ENCODE measurements at regions not wholly inside any gene's neighbourhood (a gene's known extent, or its start where the extent isn't known, plus 50 kb on each side); places are given as distances from the start of the nearest gene placed in this dataset.

DNA sequence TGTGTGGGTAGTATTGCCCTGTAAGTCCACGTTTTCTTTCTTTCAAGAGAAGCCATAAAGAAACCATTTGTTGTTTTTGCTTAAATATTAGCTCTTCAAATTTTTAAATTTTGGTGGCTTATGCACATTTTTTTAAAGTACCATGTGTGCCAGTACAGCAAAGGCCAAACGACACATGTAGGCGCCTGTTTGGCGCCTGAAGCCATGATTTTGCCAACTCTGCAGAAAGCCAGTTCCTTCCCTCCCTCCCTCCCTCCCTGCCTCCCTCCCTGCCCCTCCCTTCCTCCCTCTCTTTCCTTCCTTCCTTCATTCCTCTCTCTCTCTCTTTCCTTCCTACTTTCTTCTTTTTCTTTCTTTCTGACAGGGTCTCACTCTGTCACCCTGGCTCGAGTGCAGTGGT, 65.9 kb upstream of the LIMCH1 start:
- H3K4me3 ChIP-seq = no peak overlapping the region
- no peaks in the 10 kb centered on the region for H3K27me3 ChIP-seq
- H3K36me3 ChIP-seq = no peaks in the 10 kb centered on the region
- WGBS = 87% methylated on average over 5 of the region's 5 CpGs
- peaks cover 0 to 14% (median 0%) of the 10 kb centered on the region in 4 donors for H3K4me1 ChIP-seq
- TF ChIP-seq POLR2AphosphoS5 (IDR thresholded peaks at IDR 0.05) (no peak), POLR2A (IDR thresholded peaks at IDR 0.05; ENCODE audit: low read depth) (no peak), EP300 (IDR thresholded peaks at IDR 0.05) (no peak)
- TF ChIP-seq, protein P1, sequence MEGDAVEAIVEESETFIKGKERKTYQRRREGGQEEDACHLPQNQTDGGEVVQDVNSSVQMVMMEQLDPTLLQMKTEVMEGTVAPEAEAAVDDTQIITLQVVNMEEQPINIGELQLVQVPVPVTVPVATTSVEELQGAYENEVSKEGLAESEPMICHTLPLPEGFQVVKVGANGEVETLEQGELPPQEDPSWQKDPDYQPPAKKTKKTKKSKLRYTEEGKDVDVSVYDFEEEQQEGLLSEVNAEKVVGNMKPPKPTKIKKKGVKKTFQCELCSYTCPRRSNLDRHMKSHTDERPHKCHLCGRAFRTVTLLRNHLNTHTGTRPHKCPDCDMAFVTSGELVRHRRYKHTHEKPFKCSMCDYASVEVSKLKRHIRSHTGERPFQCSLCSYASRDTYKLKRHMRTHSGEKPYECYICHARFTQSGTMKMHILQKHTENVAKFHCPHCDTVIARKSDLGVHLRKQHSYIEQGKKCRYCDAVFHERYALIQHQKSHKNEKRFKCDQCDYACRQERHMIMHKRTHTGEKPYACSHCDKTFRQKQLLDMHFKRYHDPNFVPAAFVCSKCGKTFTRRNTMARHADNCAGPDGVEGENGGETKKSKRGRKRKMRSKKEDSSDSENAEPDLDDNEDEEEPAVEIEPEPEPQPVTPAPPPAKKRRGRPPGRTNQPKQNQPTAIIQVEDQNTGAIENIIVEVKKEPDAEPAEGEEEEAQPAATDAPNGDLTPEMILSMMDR (IDR thresholded peaks at IDR 0.05) = no peak
- intact Hi-C loops (cut with DNase I) = no loop called here
- H3K9me3 ChIP-seq = no peaks in the 10 kb centered on the region
- no peak overlapping the region for H3K27ac ChIP-seq (replicated peaks in 1 of 4)
- no peak for DNase-seq (ENCODE audit: extremely low spot score)

DNA sequence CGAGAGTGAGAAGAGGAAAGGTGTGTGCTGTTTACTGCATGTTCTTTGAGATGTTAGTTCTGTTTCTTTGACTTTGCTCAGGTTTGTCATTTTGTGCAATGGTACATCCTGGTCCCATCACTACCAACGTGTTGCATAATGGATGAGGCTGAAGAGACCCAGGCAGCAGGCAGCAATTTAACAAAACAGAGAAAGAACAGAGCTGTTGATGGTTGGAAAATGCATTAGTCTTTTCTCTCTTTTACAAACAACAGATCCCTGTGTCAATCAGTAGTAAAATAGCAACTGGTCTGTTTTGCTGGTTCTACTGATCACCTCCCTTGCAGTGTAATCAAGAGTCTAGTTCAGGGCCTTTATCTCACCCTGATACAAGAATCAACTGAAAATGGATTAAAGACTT, 64.8 kb upstream of the LIMCH1 start:
- Histone ChIP-seq H3K4me1 (peaks cover 0 to 9% (median 0%) of the 10 kb centered on the region in 4 donors), H3K9me3 (no peaks in the 10 kb centered on the region), H3K36me3 (no peaks in the 10 kb centered on the region), H3K27me3 (no peaks in the 10 kb centered on the region), H3K4me3 (no peak overlapping the region), H3K27ac (replicated peaks in 1 of 4) (no peak overlapping the region)
- 76% methylated on average over 2 of the region's 2 CpGs for WGBS
- intact Hi-C loops (cut with DNase I) = no loop called here
- TF ChIP-seq, protein P1 (IDR thresholded peaks at IDR 0.05) = no peak
- TF ChIP-seq POLR2AphosphoS5 (IDR thresholded peaks at IDR 0.05) (no peak), POLR2A (IDR thresholded peaks at IDR 0.05; ENCODE audit: low read depth) (no peak), EP300 (IDR thresholded peaks at IDR 0.05) (no peak)
- no peak for DNase-seq (ENCODE audit: extremely low spot score)

DNA sequence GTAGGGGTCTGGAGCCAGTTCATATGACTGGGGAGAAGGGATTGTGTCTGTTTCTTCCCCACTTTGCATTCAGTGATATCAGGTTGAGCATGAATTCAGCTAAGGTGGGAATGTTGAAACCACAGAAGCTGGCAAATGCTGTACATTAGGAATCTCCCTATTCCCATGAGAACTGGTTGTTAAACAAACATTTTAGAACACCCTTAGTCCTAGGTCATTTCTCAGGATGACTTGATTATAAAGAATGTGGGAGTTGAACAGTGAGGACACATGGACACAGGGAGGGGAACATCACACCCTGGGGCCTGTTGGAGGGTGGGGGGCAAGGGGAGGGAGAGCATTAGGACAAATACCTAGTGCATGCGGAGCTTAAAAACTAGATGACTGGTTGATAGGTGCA, 62.6 kb upstream of the LIMCH1 start:
- TF ChIP-seq, protein P1 (IDR thresholded peaks at IDR 0.05) = no peak
- TF ChIP-seq EP300 (IDR thresholded peaks at IDR 0.05) = no peak
- TF ChIP-seq POLR2A (IDR thresholded peaks at IDR 0.05; ENCODE audit: low read depth) = no peak
- no peak for TF ChIP-seq POLR2AphosphoS5 (IDR thresholded peaks at IDR 0.05)
- DNase-seq (ENCODE audit: extremely low spot score) = no peak
- Histone ChIP-seq H3K36me3 (no peaks in the 10 kb centered on the region), H3K4me3 (no peak overlapping the region), H3K27me3 (no peaks in the 10 kb centered on the region), H3K4me1 (peaks cover 0 to 4% (median 0%) of the 10 kb centered on the region in 4 donors), H3K9me3 (no peaks in the 10 kb centered on the region), H3K27ac (replicated peaks in 1 of 4) (no peak overlapping the region)
- intact Hi-C loops (cut with DNase I) = no loop called here
- WGBS = 90% methylated on average over 1 of the region's 1 CpG

DNA sequence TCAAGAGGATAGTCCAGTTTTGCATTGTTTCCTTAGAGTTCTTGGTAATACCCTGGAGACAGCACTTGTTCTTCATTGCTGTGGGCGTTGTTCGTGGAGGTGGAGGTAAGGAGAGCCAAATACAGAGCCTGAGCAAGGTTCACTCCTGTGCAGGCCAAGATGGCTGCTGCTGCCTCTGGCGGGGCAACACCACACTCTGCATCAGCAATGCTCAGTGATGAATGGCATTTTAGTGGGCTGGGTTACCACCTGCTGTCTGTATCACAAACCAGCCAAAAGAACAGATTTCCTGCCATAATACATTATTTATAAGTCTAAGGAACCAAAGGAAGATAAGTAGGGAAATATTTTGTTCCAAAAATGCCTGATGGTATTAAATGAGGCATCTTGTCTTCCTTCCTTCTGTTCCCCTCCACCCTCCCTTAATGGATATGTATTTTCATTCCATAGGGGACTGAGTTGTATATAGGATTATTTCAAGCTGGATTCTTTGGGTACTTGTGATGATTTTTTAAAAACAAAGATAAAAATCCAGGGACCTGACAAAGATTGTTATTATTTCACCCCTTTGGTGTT, 61.6 kb upstream of the LIMCH1 start:
- no peaks in the 10 kb centered on the region for H3K27me3 ChIP-seq
- peaks cover 0 to 2% (median 0%) of the 10 kb centered on the region in 4 donors for H3K4me1 ChIP-seq
- intact Hi-C loops (cut with DNase I) = no loop called here
- TF ChIP-seq EP300 (IDR thresholded peaks at IDR 0.05) = no peak
- TF ChIP-seq POLR2A (IDR thresholded peaks at IDR 0.05; ENCODE audit: low read depth) = no peak
- TF ChIP-seq POLR2AphosphoS5 (IDR thresholded peaks at IDR 0.05) = no peak
- TF ChIP-seq, protein P1 (IDR thresholded peaks at IDR 0.05) = no peak
- no peak for DNase-seq (ENCODE audit: extremely low spot score)
- 90% methylated on average over 3 of the region's 3 CpGs for WGBS
- no peak overlapping the region for H3K27ac ChIP-seq (replicated peaks in 1 of 4)
- no peaks in the 10 kb centered on the region for H3K36me3 ChIP-seq
- no peak overlapping the region for H3K4me3 ChIP-seq
- no peaks in the 10 kb centered on the region for H3K9me3 ChIP-seq

Measured in esophagus muscularis mucosa (tissue), 4 donors.